ENCODE measurements at regions not wholly inside any gene's neighbourhood (a gene's known extent, or its start where the extent isn't known, plus 50 kb on each side); places are given as distances from the start of the nearest gene placed in this dataset.
A peak's percentile ranks its signal among the peaks of the same experiment; 100 is the strongest.

DNA sequence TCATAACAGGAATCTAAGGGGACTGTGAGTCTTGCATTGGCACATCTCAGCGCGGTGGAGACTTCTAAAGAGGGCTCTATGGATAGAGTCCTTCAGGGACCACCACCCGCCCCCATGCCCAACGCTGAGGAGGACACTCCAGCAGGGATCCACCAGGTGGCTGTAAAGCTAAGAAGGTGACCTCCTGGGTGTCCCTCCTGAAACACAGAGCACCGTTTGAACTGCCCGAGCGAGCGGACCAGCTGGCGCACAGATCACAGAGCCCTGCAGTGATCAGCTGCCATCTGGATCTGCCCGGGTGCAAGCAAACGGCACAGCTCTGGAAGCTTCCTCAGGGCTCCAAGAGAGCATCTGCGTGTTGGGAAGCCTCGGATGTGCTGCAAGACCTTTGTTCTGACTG, 51.3 kb upstream of the LYST start:
- TF ChIP-seq, protein P1, sequence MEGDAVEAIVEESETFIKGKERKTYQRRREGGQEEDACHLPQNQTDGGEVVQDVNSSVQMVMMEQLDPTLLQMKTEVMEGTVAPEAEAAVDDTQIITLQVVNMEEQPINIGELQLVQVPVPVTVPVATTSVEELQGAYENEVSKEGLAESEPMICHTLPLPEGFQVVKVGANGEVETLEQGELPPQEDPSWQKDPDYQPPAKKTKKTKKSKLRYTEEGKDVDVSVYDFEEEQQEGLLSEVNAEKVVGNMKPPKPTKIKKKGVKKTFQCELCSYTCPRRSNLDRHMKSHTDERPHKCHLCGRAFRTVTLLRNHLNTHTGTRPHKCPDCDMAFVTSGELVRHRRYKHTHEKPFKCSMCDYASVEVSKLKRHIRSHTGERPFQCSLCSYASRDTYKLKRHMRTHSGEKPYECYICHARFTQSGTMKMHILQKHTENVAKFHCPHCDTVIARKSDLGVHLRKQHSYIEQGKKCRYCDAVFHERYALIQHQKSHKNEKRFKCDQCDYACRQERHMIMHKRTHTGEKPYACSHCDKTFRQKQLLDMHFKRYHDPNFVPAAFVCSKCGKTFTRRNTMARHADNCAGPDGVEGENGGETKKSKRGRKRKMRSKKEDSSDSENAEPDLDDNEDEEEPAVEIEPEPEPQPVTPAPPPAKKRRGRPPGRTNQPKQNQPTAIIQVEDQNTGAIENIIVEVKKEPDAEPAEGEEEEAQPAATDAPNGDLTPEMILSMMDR (IDR thresholded peaks at IDR 0.05; ENCODE audit: insufficient read depth, low read depth, low read length, missing control alignments), result no peak
- H3K4me3 ChIP-seq (ENCODE audit: low read depth, low read length), result no peak overlapping the region
- DNase-seq (ENCODE audit: low read depth), result no peak

DNA sequence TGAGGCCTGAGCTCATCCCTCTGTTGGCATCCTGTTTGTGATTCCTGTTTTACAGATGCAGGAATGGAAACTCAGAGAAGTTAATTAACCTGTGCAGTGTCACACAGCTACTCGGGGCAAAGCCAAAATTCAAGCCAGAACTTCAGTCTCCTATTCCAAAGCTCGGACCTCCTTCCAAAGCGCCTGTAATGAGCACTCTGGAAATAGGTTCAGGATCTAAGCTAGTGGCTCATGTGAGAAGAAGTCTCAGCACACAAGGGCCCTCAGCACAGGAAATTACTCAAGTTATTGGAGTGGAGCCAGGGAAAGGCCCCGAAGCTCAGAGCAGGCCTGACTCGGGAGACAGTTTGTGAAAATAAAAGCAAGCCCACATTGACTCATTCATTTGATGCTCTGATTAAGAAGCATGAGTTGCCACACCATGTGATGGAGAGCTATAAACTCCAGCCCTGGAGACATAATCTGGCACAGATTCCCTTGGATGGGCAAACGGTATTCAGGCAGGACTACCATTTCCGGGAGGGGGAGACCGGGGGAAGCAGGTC, 50.6 kb upstream of the LYST start:
- peak; percentile 84 for DNase-seq (ENCODE audit: low read depth)
- H3K4me3 ChIP-seq (ENCODE audit: low read depth, low read length), result no peak overlapping the region
- TF ChIP-seq, protein P1 (IDR thresholded peaks at IDR 0.05; ENCODE audit: insufficient read depth, low read depth, low read length, missing control alignments), result no peak
